Adrenal gland (tissue), 9 donors: ENCODE measurements at regions not wholly inside any gene's neighbourhood (a gene's known extent, or its start where the extent isn't known, plus 50 kb on each side); places are given as distances from the start of the nearest gene placed in this dataset.
"Not testable (repeated sequence)": the region's sequence is repeated elsewhere in the genome, so short reads cannot be mapped to it uniquely, and the experiment has no call there.

Source experiments
- DNase-seq, 7 donors: peaks; one replicate each; pipeline ENCODE4 v3.0.0-alpha.2; 2019 to 2020
- H3K27ac ChIP-seq, 5 donors: fragments of 200-600 bp; sonication (generic) in 4 of 5; 1 replicate in 3 of 5; 2 replicates in 2 of 5; pipeline versions ENCODE4 v1.5.1 to v1.8.0; 2016 to 2020; ENCODE audit warnings: mild to moderate bottlenecking in 1 of 5
- H3K27me3 ChIP-seq: fragments of 200-600 bp; 2 replicates; pipeline ENCODE4 v1.8.0; 2021
- H3K36me3 ChIP-seq, 2 donors: fragments of 200-600 bp; replicated peaks in 1 of 2; 1 replicate in 1 of 2; 2 replicates in 1 of 2; pipeline versions ENCODE4 v1.5.1 to v1.8.0; 2018 to 2022
- H3K4me1 ChIP-seq, 2 donors: fragments of 200-600 bp; replicated peaks in 1 of 2; 1 replicate in 1 of 2; 2 replicates in 1 of 2; pipeline versions ENCODE4 v1.5.1 to v1.8.0; 2018 to 2021
- H3K4me3 ChIP-seq, 4 donors: fragments of 200-600 bp; sonication (generic) in 3 of 4; one replicate each; pipeline ENCODE4 v1.5.1; 2016 to 2018
- H3K9me3 ChIP-seq, 3 donors: fragments of 200-600 bp; sonication (generic) in 1 of 3; replicated peaks in 1 of 3; 1 replicate in 2 of 3; 2 replicates in 1 of 3; pipeline versions ENCODE4 v1.5.1 to v1.8.0; 2016 to 2021
- CTCF ChIP-seq, 6 experiments: fragments of 450-650 bp in 4 of 6; fragments of 200-600 bp in 2 of 6; sonication (generic) in 1 of 6; IDR thresholded peaks; 1 replicate in 5 of 6; 2 replicates in 1 of 6; pipeline versions ENCODE4 v1.5.1 to v1.8.0; 2016 to 2021; ENCODE audit warnings: antibody characterized with exemption in 6 of 6, mild to moderate bottlenecking in 2 of 6, moderate library complexity in 1 of 6
- POLR2A ChIP-seq, 2 donors: fragments of 450-650 bp; IDR thresholded peaks; one replicate each; pipeline ENCODE4 v1.6.1; 2017; ENCODE audit warnings: antibody characterized with exemption in 2 of 2, mild to moderate bottlenecking in 2 of 2, moderate library complexity in 1 of 2
- WGBS, 4 donors: extraction: QIAGEN DNeasy Blood & Tissue Kit in 2 of 4; methylation state at CpG; one replicate each; pipeline versions ENCODE4 v1.1.5 to v1.1.7; 2013 to 2017; 5-methylcytosine and 5-hydroxymethylcytosine counted together
- intact Hi-C, 2 donors: fragments of 100-400 bp; cut with DNase I; formaldehyde crosslinking; loops; one replicate each; pipeline versions ENCODE4 v1.14.1 to v1.15.0; 2022 to 2023
- donor health status: healthy with polysubstance abuse.
- donor health status: Bipolar disorder and iron deficiency.
- donor health status: DM: yes; HTN: yes; CAD: no.
- donor health status: DM: no; HTN: no; CAD: no.
- donor health status: DM: no; HTN: no; CAD: no.

- H3K27ac ChIP-seq: no peak overlapping the region
- no peak overlapping the region for H3K4me3 ChIP-seq
- no peak for TF ChIP-seq POLR2A (IDR thresholded peaks at IDR 0.05)
- TF ChIP-seq CTCF (IDR thresholded peaks at IDR 0.05): no peak
- WGBS, 4 donors: 89 to 94% (median 92%) methylated on average over 7 of the region's 7 CpGs
- no peaks in the 10 kb centered on the region for H3K36me3 ChIP-seq
- DNase-seq: no peak
- H3K27me3 ChIP-seq: no peaks in the 10 kb centered on the region
- intact Hi-C loops: no loop called here
- no peaks in the 10 kb centered on the region for H3K9me3 ChIP-seq
- no peaks in the 10 kb centered on the region for H3K4me1 ChIP-seq
Observed at GRCh38 chr2:209259767-209260166, 164.1 kb upstream of the MAP2 start.

- Histone ChIP-seq H3K4me3 (no peak overlapping the region), H3K27ac (no peak overlapping the region), H3K27me3 (no peaks in the 10 kb centered on the region), H3K4me1 (no peaks in the 10 kb centered on the region), H3K9me3 (no peaks in the 10 kb centered on the region), H3K36me3 (no peaks in the 10 kb centered on the region)
- no peak for TF ChIP-seq CTCF (IDR thresholded peaks at IDR 0.05)
- no peak for TF ChIP-seq POLR2A (IDR thresholded peaks at IDR 0.05)
- intact Hi-C loops: no loop called here
- 88 to 94% (median 93%) methylated on average over 5 of the region's 5 CpGs for WGBS, 4 donors
- no peak for DNase-seq
Observed at GRCh38 chr2:209260281-209260680, 163.6 kb upstream of the MAP2 start.

GRCh38 chr2:209261366-209262053, 162.3 kb upstream of the MAP2 start:
- not testable (repeated sequence) for H3K36me3 ChIP-seq

GRCh38 chr2:209269024-209269423, 154.8 kb upstream of the MAP2 start:
- no peaks in the 10 kb centered on the region for H3K9me3 ChIP-seq
- DNase-seq: no peak
- H3K36me3 ChIP-seq: no peaks in the 10 kb centered on the region
- no peak overlapping the region for H3K4me3 ChIP-seq
- TF ChIP-seq CTCF (IDR thresholded peaks at IDR 0.05) (no peak), POLR2A (IDR thresholded peaks at IDR 0.05) (no peak)
- H3K27me3 ChIP-seq: no peaks in the 10 kb centered on the region
- H3K27ac ChIP-seq: no peak overlapping the region
- 42 to 63% (median 52%) methylated on average over 2 of the region's 2 CpGs for WGBS, 4 donors
- intact Hi-C loops: no loop called here
- H3K4me1 ChIP-seq: no peaks in the 10 kb centered on the region

More at GRCh38 chr2:209261366-209262053, 162.3 kb upstream of the MAP2 start:
- H3K4me3 ChIP-seq, DNase-seq, H3K27ac ChIP-seq, intact Hi-C loops, H3K9me3 ChIP-seq, H3K4me1 ChIP-seq, H3K27me3 ChIP-seq: not testable (repeated sequence)
- 77 to 87% (median 81%) methylated on average over 11 to 16 of the region's 16 CpGs for WGBS, 4 donors

- 59 to 95% (median 65%) methylated on average over 3 of the region's 3 CpGs for WGBS, 4 donors
- H3K9me3 ChIP-seq: no peaks in the 10 kb centered on the region
- no peak overlapping the region for H3K27ac ChIP-seq
- TF ChIP-seq CTCF (IDR thresholded peaks at IDR 0.05) (no peak), POLR2A (IDR thresholded peaks at IDR 0.05) (no peak)
- no peaks in the 10 kb centered on the region for H3K36me3 ChIP-seq
- DNase-seq: no peak
- no peaks in the 10 kb centered on the region for H3K27me3 ChIP-seq
- no peaks in the 10 kb centered on the region for H3K4me1 ChIP-seq
- H3K4me3 ChIP-seq: no peak overlapping the region
- intact Hi-C loops: no loop called here
Observed at GRCh38 chr2:209276000-209276399, 147.8 kb upstream of the MAP2 start.
